CD4-positive, alpha-beta T cell treated with Interferon alpha-2 for 1 hour (primary cell): ENCODE measurements at regions not wholly inside any gene's neighbourhood (a gene's known extent, or its start where the extent isn't known, plus 50 kb on each side); places are given as distances from the start of the nearest gene placed in this dataset.

Experiments
- DNase-seq, 2 donors: peaks; one replicate each; pipeline ENCODE4 v3.0.0-alpha.2; 2020 to 2022

DNA sequence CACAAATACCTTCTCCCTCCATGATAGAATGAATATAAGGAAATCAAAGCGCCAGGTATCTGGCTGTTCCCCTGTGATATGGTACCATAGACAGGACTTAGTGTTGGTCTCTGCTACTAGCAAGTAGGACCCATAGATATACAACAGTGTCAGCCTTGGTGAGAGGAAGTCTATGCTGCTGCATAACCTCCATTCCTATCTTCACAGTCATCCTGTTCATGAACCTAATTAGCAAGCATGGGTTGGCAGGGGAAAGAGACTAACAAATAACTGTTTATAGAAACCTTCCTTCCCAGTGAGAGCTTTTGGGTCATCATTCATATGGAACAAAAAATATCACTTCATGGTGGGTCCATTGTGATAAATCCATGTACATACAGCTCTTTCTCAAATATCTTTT, 188.9 kb upstream of the FAM98A start:
- no peak for DNase-seq

DNA sequence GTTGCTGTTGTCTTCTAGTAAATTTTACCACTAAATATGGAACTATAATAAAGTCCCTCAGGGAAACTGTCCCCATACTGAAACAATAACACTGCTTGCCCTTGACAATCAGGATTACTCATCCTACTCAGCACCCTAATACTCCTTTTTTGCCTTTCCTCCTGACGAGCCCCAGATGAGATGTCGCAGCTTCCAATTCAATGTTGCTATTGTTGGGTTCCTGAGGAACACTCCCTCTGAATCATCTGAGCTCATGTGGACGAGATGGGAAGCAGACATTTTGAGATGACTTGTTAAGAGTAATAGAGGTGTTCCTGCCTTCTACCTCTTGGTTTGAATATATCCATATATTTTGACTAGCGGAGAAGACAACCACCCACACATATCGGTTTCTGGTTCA, 187.8 kb upstream of the FAM98A start:
- no peak for DNase-seq

DNA sequence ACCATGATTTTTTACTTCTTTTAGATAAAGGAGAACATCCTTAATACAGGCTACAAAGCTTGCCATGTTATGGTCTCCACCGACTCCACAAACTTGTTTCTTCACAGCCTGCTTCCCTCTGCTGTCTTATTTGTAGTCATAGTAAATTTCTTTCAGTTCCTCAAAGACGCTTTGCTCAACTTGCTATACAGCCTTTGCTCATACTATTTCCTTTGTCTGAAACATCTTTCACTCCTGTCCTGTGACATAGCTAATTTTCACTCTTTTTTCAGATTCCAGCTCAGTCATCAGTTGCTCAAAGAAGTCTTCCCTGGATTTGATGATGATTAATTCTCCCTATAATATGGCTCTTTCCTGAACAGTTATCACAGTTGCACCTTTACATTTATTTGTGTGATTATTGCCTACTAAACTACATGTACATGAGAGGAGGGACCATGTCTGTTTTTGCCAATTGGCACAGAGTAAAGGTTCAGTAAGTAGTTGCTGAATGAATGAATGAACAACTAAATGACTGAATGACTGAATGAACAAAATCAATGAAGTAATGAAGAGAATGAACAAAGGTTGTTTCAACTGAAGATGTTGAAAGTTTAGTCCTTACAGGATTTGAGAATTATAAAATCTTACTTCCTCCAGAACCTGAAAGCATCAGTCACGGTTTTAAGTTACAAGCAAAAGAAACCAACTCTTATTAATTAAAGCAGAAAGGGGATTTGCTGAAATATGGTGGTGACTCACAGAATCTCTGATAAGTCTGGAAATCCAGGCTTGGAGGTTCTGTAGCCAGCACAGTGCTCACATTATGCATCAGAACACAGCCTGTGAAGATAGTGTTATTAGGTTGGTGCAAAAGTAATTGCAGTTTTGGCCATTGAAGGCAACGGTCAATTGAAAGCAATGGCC, 186.4 kb upstream of the FAM98A start:
- no peak for DNase-seq

DNA sequence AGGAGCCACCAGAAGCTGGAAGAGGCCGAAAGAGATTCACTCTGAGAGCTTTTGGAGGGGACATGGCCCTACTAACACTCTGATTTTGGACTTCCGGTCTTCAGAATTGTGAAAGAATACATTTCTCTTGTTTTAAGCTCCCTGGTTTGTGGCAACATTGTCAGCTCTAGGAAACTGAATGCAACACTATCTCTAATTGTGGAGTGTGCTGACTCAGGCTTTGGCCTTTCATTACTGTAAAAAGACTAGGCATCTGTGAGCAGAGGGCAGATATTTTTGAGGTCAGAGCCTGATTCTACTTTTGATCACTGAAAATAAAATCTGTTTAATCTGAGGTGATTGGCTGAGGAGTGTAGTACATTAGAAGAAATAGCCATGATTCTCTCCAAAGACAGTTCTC, 185.4 kb upstream of the FAM98A start:
- DNase-seq, result no peak

DNA sequence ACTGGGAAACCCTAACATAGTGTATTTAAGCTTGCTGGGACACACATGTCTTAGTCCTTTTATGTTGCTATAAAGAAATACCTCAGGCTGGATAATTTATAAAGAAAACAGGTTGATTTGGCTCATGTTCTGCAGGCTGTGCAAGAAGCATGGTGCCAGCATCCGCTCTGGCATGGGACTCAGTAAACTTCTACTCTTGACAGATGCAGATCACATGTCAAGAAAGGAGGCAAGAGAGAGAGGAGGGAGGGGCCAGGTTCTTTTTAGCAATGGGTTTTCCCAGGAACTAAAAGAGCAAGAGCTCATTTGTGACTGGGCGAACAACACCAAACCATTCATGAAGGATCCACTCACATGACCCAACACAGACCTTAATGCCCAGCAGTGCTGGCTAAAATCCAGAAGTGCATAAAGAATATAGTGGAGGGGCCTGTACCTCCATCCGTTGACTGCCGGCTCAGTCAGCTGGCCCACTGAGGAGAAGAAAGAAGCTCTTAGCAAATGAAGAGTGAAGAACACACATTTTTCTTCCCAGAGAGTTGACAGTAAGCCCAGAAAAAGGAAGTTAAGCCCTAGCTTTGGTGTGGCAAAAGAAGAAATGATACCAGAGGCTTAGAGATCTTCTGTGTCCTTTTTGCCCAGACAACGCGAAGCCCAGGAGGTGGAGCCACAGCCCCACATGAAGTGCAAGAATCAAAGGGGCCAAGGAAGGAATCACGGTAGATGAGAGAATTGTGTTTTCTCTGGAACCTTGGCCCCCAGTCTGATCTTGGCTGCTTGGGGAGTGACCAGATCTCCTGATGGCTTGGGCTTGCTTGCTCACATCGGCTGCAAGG, 183.5 kb upstream of the FAM98A start:
- DNase-seq, result no peak

DNA sequence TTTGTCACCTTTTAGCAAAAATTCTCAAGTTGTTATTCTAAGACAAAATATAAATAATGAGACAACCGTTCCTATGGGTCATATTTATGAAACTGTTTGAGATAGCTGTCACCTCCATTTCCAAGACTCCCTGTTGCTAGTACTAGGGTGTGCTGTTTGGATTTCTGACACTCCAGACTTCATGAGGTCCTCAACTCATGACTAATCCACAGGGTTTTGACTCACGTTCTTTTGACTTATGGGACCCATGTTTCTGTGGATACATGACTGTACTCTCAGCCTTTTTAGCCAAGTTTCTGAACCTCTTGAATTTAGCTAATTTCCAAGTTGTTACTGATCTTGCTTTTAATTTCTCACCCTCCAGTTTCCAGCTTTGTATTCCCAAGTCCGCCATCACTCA, 178.7 kb upstream of the FAM98A start:
- no peak for DNase-seq

DNA sequence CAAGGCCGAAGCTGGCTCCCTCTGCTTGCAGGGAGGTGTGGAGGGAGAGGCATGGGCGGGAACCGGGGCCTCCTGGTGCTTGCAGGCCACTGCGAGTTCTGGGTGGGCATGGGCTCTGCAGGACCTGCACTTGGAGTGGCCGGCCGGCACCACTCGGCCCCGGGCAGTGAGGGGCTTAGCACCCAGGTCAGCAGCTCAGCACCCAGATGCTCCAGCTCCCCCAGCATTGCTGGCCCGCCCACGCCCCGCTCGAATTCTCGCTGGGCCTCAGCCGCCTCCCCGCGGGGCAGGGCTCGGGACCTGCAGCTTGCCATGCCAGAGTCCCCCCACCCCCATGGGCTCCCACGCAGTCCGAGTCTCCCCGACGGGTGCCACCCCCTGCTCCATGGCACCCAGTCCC, 176.2 kb upstream of the FAM98A start:
- DNase-seq, result no peak

DNA sequence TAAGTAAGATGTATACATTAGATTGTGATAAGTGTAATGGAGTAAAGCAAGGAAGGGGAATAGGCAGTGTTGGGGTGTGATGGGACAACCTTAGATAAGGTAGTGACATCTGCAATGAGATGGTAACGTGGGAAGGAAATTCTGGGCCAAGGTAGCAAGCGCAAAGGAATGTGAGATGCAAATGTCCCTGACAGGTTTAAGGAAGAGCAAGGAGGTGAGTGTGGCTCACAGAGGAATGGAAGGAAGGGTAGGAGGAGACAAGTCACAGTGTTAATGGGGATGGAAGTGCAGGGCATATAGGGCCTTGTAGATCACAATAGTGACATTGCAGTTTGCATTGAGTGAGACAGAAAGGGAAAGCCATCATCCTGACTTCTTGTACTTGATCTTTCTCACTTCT, 170.9 kb upstream of the FAM98A start:
- no peak for DNase-seq

DNA sequence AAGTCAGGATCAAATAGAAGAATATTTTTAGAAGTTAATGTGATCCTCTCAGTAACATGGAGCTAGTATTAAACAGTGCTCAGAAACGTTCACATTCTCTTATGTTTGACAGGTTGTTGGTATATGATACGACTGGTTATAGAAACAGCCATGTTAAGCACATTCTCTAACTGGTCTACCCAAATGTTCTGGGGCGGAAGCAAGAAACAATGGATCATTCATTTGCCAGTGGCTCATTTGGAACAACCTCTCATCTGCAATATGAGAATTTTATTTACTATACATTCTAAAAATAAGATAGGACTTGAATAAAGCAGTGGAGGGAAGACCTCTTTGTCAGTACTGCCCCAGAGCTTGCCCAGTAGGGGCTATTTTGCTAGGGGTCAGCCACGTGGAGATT, 167.1 kb upstream of the FAM98A start:
- no peak for DNase-seq

DNA sequence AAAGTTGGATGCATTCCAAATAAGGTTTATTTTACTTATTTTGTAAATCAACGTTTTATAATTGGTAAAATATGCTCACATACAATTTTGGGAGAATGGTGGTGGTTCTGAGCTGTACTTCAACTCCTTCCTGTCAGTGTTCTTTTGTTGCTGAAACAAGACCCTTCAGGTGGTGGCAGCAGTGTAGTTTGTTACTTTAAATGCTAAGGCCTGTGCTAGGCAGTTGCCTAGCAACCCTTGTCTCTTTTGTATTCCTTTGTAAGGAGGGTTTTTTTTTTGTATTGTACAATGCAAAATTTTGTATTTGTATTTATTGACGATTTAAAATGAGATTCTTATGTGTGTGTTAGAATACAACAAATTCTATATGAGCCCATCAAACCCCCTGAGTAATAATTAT, 166.0 kb upstream of the FAM98A start:
- DNase-seq, result no peak

DNA sequence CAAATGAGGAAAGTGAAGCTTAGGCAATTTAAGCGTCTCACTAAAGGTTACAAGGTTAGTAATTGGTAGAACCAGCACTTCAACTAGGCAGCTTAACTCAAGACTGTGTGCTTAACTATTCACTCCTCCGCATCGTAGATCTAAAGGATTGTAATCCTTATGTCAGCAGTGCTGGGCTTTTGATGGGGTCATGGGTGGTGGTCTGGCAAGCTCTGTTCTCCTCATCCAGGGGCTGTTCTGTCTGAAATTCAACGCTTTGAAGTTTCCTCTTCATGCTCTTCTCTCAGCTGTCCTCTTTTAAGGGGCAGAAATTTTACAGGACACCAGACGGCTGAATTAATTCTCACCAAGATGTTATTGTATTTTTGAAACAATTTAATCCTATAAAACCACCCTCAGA, 165.5 kb upstream of the FAM98A start:
- DNase-seq, result no peak

DNA sequence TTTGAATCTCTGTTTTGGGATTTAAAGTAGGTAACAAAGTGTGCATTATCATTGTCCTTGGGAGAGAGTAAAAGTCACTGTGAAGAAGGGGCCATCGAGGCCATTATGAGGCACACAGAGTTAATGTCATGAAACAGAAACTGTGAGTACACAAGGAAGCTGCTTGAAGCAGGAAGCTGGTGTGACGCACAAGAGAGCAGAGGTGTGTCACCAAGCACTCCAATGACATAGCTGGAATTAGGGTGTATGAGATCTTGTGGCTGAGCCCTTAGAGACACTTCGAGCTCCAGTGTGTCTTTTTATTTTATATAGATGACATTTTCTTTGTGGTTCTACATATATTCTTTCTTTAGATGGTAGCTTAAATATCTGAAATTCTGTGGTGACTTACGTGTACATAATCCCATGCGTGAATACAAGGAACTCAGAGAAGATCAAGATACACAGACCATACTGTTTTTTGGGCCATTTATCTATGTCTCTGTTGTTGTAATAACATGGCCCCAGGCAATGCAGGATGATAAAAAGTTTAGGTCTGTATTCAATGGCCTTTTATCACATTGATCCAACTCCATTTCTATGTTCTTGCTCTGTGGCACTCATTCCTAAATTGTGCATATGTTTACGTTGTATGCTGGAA, 164.7 kb upstream of the FAM98A start:
- DNase-seq, result no peak

DNA sequence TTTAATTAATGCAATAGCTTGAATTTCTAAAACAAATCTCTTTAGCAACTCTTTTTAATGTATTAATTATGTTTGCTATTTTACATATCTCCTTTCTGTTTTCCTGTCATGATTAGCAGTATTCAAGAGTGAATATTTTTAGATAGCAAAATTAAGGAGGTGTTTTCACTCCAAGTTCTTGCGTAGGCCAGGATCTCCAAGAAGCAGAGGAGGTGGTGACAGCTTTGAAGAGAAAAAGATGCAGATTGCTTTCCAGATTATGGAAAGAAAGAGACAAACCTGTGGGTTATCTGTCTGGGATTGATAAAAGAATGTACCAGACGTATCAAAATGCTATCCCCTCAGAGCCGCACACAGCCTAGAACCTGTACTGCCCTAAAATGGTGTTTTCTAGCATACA, 163.5 kb upstream of the FAM98A start:
- no peak for DNase-seq

DNA sequence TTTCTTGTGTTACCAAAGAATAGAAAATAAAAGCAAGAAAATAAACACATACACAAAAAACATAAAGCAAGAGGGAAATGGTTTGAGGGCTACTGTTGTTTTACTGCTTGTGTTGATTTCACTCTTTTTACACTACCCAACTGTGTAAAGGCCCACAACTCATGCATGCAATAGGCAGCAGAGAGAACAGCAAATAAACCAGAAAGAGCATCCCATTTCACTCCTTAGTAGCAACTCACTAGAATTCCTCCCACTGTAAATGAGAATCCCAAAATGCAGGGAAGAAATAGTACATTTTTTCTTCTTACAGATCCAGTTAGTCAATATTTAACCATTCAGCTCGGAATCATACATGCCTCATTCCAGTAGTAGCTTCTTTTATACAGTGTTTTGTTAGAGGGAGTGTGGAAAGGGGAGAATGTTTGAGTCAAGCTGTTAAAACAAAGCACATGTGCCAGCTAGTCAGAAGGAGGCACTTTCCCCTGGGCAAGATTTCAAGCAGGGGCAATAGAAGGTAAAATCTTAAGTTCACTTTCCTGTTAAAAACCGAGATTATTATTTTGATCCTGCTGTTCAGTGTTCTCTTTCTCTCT, 147.2 kb upstream of the FAM98A start:
- DNase-seq, result no peak

DNA sequence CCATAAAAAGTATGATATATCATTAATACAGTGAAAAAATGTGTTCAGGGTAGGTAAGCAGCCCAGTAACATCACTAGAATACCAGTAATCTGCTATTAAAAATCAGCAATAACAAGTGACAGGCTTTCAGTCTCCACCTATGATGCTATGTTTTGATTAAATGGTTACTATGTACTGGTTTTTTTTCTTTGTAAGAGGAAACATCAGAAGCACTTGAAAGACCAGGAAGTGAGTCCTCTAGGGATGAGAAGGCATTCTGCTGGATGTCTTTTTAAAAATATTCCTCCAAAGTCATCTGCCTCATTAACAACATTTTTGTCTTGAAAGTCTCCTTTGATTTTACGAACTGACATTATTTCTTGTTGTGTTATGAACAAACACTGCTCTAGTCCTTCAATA, 136.0 kb upstream of the FAM98A start:
- DNase-seq, result no peak

DNA sequence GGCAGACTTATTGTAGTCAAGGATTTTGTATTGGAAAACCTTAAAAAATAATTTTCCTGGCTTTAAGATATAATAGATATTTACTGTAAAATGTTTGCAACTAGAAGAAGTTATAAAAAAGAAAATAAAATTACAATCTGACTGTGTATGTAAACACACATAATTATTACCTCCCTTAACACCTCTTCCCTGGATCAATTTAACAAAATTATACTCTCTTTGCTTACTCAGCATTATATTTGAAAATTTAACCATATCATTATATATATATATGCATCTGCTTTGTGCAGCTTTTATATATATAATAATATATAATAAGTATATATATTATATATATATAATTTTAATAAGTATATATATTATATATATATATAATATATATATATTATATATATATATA, 131.7 kb upstream of the FAM98A start:
- DNase-seq, result no peak

DNA sequence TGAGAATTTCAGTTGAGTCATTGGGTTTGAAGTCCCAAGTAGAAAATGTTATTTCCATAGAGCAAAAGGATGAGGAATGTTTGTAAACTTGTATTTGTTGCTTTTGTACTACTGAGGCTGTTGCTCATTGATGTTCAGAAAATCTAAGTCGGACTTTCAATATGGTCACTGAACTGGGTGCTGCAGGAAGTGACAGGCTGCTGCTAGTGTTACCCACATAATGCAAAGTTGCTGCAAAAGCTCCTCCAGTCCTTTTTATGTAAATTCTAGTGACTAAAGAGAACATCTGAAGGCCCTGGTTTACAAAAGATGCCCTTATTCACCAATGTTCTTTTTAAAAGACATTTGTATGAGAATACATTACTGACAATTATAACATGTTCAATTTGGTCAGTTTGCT, 131.1 kb upstream of the FAM98A start:
- DNase-seq, result no peak

DNA sequence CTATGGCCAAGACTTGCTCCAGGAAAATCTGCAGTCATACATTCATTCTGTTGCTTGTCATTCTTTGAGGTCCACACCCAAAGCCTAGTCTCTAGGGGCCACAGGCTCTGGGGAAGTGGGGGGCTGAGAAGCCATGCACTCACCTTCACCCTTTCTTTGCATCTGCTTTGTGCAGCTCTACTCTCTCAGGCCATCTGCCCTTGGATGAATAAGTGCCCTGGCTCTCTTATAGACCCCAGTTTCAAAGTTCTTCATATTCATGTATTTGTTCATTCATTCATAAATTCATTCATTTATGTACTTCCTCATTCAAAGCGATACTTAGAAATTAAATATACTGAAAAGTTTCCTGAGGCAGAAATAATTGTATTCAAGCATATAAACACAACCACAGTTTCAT, 130.3 kb upstream of the FAM98A start:
- no peak for DNase-seq

DNA sequence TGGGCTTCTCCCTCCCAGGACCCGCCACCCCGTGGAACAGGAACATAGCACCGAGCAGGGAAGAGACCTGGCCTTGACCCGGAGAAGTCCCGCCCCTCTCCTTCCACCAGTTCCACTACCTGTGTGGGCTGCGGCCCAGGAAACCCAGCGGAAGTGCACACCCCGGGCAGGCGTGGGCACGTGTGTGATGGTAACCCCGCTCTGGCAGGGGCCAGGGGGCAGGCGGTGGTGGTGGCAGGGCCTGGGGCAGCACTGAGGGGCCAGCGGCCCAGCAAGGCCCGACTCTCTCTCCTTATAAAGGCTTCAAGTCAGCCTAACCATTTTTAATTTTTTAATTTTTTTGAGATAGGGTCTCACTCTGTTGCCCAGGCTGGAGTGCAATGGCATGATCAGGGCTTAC, 129.0 kb upstream of the FAM98A start:
- no peak for DNase-seq

DNA sequence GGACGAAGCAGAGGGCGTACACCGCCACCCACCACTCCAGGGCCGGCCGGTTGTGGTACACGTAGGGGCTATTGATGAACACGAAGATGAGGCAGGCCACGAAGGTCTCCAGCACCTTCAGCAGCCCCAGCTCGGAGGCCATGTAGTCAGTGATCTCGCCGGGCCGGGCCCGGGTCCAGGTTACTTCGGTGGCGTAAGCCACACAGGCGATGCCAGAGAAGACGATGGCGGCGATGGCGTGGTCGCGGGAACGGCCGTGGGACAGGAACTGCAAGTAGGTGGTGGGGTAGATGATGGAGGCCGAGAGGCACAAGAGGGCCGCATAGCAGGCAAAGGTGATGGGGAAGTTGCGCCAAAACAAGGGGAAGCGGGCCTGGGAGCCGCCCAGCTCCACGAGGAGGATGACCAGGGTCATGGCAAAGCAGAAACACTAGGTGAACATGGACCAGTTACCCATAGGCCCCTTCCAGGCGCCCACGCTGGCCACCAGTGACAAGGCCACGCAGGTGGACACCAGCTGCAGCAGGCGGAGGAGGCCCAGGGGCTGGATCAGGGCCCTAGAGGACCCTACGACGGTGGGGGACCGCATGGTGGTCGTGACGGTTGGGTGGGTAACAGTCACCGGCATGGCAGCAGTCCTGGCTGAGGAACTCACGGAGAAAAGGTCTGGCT, 128.4 kb upstream of the FAM98A start:
- DNase-seq, result no peak

DNA sequence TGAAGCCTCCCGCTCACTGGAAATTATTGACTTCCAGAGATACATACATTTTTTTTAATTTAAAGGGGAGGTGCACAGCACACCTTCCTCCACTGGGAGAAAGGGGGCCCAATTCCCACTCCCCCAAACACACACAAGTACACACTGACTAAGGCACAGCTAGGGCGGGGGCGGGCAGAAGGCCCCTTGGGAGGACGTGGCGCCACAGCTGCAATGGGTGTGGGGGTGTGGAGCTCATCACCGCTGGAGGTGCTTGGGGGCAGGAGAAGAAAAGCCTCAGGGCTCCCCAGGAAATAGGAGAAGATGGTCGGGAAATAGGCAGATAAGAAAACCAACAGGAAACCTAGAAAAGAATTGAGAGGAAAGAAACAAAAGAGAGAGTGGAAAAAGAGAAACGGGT, 127.3 kb upstream of the FAM98A start:
- no peak for DNase-seq

DNA sequence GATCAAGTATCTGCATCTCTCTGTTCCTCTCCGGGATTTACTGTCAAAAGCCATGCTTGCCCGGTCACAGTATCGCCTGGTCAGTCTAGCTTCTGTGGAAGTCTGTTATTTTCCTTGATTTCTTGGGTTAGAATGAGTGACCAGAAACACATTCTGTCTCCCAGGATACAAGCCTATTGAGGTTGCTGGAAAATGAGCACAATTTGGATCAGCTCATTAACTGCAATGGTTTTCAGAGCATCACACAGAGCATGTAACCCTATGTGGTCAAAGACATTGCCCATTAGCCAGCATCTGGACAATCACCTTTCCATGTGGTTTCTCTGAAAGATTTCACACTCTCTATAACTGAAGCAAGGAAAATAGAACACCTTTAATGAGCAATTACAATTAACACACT, 124.2 kb upstream of the FAM98A start:
- DNase-seq, result no peak

DNA sequence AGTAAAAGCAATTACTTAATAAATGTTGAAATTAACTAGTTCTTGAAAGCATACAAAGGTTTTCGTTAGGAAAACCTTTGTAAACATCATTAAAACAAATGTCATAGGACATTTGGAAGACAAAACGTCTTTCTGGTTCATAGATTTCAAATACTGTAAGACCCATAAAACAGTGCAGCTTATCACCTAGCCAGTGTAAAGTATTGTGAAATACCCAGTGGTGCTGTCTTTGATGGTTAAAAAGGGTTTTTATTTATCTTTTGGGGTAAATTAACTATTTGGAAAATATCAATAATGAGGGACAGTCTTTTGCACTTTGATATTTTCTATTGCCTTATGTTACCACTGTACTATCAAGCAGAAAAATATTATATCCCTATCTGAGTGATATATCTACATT, 120.0 kb upstream of the FAM98A start:
- DNase-seq, result no peak
